ENCODE measurements at regions not wholly inside any gene's neighbourhood (a gene's known extent, or its start where the extent isn't known, plus 50 kb on each side); places are given as distances from the start of the nearest gene placed in this dataset.

- no peak overlapping the region for H3K4me3 ChIP-seq (ENCODE audit: low read length)
- no peaks in the 10 kb centered on the region for H3K79me2 ChIP-seq (ENCODE audit: control insufficient read depth, insufficient read depth, low read length)
- no peak overlapping the region for H3K4me2 ChIP-seq (ENCODE audit: low read length)
- H2AK5ac ChIP-seq (ENCODE audit: low read length), result no peak overlapping the region
- DNase-seq, result no peak
- H3K56ac ChIP-seq (ENCODE audit: low read length), result no peak overlapping the region
- no peak overlapping the region for H3K9ac ChIP-seq (ENCODE audit: low read length)
- H3K27ac ChIP-seq (ENCODE audit: low read depth, low read length), result no peak overlapping the region
- H3K79me1 ChIP-seq (ENCODE audit: low read length), result no peaks in the 10 kb centered on the region
- H3K4me1 ChIP-seq (ENCODE audit: control insufficient read depth, low read depth, low read length), result peaks cover 10% of the 10 kb centered on the region
- H3K4ac ChIP-seq (ENCODE audit: low read depth, low read length), result no peak overlapping the region
- H2BK15ac ChIP-seq (replicated peaks; ENCODE audit: low read depth), result no peak overlapping the region
- H2BK120ac ChIP-seq (ENCODE audit: low read depth, low read length), result no peak overlapping the region
- H2BK5ac ChIP-seq (ENCODE audit: low read length), result no peak overlapping the region
- H4K5ac ChIP-seq (ENCODE audit: low read length), result no peak overlapping the region
- H3K36me3 ChIP-seq (ENCODE audit: control insufficient read depth, insufficient read depth, low read length), result no peaks in the 10 kb centered on the region
- H4K8ac ChIP-seq (ENCODE audit: low read depth, low read length), result no peak overlapping the region
- no peaks in the 10 kb centered on the region for H3K27me3 ChIP-seq (ENCODE audit: insufficient read depth, low read length, poor library complexity)
- H3K18ac ChIP-seq (ENCODE audit: low read length), result no peak overlapping the region
- WGBS (ENCODE audit: extremely low coverage, insufficient coverage, low lambda C conversion rate), result no CpG with 5 or more reads among the region's 3 CpGs
- no peak overlapping the region for H3K23ac ChIP-seq (ENCODE audit: low read length)
These were observed 127.2 kb downstream of the ACKR3 start for GRCh38 chr2:236696834-236697233.

DNA sequence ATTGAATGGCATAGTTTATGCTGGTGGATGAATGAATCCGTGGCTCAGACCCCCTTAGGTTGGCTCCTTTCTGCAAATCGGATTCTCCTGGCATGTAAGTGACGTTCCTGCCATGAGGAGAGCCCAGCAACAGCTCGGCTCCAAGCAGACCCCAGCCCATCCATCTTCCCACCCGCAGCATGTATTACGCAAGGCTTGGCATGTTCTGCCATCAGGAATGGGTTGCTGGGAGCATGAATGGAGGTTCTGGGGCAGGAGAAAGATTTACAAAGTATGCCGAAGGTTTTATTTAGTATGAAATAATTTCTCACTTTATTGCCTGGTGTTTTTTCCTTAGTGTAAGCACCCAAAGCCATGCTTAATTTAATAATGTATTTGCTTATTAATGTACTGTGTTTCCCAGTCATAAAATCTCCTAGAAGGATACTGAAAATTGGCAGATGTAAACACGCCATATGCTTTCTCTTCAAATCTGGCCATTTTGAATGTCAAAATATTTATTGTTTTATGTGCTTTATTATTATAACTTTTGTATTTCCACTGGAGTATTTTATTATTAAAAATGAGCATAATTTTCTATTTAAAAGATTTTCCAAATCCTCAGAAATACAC is 128.5 kb downstream of the ACKR3 start:
- Histone ChIP-seq H2AK5ac (ENCODE audit: low read length) (no peak overlapping the region), H3K4me1 (ENCODE audit: control insufficient read depth, low read depth, low read length) (peaks cover 8% of the 10 kb centered on the region), H3K56ac (ENCODE audit: low read length) (no peak overlapping the region), H3K23ac (ENCODE audit: low read length) (no peak overlapping the region), H2BK15ac (replicated peaks; ENCODE audit: low read depth) (no peak overlapping the region), H3K27ac (ENCODE audit: low read depth, low read length) (no peak overlapping the region), H3K27me3 (ENCODE audit: insufficient read depth, low read length, poor library complexity) (no peaks in the 10 kb centered on the region), H2BK5ac (ENCODE audit: low read length) (no peak overlapping the region), H3K9ac (ENCODE audit: low read length) (no peak overlapping the region), H3K18ac (ENCODE audit: low read length) (no peak overlapping the region), H2BK120ac (ENCODE audit: low read depth, low read length) (no peak overlapping the region), H3K36me3 (ENCODE audit: control insufficient read depth, insufficient read depth, low read length) (no peaks in the 10 kb centered on the region), H3K4me3 (ENCODE audit: low read length) (no peak overlapping the region), H4K8ac (ENCODE audit: low read depth, low read length) (no peak overlapping the region), H3K4ac (ENCODE audit: low read depth, low read length) (no peak overlapping the region), H4K5ac (ENCODE audit: low read length) (no peak overlapping the region), H3K79me2 (ENCODE audit: control insufficient read depth, insufficient read depth, low read length) (no peaks in the 10 kb centered on the region), H3K79me1 (ENCODE audit: low read length) (no peaks in the 10 kb centered on the region), H3K4me2 (ENCODE audit: low read length) (no peak overlapping the region)
- no CpG with 5 or more reads among the region's 8 CpGs for WGBS (ENCODE audit: extremely low coverage, insufficient coverage, low lambda C conversion rate)
- DNase-seq, result no peak

GRCh38 chr2:236700703-236701102 is 131.1 kb downstream of the ACKR3 start:
- Histone ChIP-seq H3K36me3 (ENCODE audit: control insufficient read depth, insufficient read depth, low read length) (no peaks in the 10 kb centered on the region), H3K79me2 (ENCODE audit: control insufficient read depth, insufficient read depth, low read length) (no peaks in the 10 kb centered on the region), H3K18ac (ENCODE audit: low read length) (no peak overlapping the region), H3K79me1 (ENCODE audit: low read length) (no peaks in the 10 kb centered on the region), H2BK5ac (ENCODE audit: low read length) (no peak overlapping the region), H3K4me1 (ENCODE audit: control insufficient read depth, low read depth, low read length) (no peaks in the 10 kb centered on the region), H3K23ac (ENCODE audit: low read length) (no peak overlapping the region), H4K8ac (ENCODE audit: low read depth, low read length) (no peak overlapping the region), H3K4me3 (ENCODE audit: low read length) (no peak overlapping the region), H2BK120ac (ENCODE audit: low read depth, low read length) (no peak overlapping the region), H2BK15ac (replicated peaks; ENCODE audit: low read depth) (no peak overlapping the region), H4K5ac (ENCODE audit: low read length) (no peak overlapping the region), H3K27ac (ENCODE audit: low read depth, low read length) (no peak overlapping the region), H3K4me2 (ENCODE audit: low read length) (no peak overlapping the region), H3K56ac (ENCODE audit: low read length) (no peak overlapping the region), H3K27me3 (ENCODE audit: insufficient read depth, low read length, poor library complexity) (no peaks in the 10 kb centered on the region), H2AK5ac (ENCODE audit: low read length) (no peak overlapping the region), H3K4ac (ENCODE audit: low read depth, low read length) (no peak overlapping the region), H3K9ac (ENCODE audit: low read length) (no peak overlapping the region)
- DNase-seq, result no peak
- no CpG with 5 or more reads among the region's 4 CpGs for WGBS (ENCODE audit: extremely low coverage, insufficient coverage, low lambda C conversion rate)

DNA sequence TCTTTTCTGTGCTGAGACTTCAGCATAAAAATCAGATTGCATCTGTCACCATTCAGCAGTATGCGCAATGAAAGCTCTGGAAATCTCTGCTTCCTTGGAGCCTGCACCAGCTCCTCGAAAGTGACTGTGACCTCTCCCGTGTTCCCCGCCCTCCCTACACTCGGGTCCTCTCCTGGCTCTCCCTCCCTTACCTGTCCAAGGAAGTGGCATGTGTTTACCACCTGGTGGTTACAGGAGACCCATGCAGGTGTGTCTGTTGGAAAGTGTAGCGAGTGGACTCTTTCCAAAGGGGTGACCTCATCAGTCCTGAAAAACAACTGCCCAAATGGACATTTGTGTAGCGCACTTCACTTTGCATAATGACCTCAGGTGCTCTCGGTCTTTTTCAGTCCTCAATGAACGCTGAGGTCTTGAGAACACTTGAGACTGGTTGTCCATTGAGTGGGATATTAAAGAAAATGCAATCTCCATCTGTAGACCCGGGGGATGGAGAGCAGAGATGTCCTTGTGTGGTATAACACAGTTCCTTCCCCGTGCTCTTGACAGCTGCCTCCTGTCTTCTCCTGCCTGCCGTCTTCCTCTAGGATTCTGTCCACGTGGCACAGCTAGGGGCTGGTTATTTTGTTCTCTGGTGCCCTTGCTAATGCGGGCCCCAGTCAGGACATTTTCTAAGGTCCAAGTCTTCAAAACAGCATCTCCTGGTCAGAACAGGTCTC is 133.2 kb downstream of the ACKR3 start:
- no peak overlapping the region for H3K23ac ChIP-seq (ENCODE audit: low read length)
- no peaks in the 10 kb centered on the region for H3K4me1 ChIP-seq (ENCODE audit: control insufficient read depth, low read depth, low read length)
- H3K4me3 ChIP-seq (ENCODE audit: low read length), result no peak overlapping the region
- no peaks in the 10 kb centered on the region for H3K79me2 ChIP-seq (ENCODE audit: control insufficient read depth, insufficient read depth, low read length)
- no peak overlapping the region for H3K27ac ChIP-seq (ENCODE audit: low read depth, low read length)
- no peaks in the 10 kb centered on the region for H3K36me3 ChIP-seq (ENCODE audit: control insufficient read depth, insufficient read depth, low read length)
- H3K79me1 ChIP-seq (ENCODE audit: low read length), result no peaks in the 10 kb centered on the region
- no peak overlapping the region for H2BK5ac ChIP-seq (ENCODE audit: low read length)
- H3K56ac ChIP-seq (ENCODE audit: low read length), result no peak overlapping the region
- no peak for DNase-seq
- no peaks in the 10 kb centered on the region for H3K27me3 ChIP-seq (ENCODE audit: insufficient read depth, low read length, poor library complexity)
- no peak overlapping the region for H4K8ac ChIP-seq (ENCODE audit: low read depth, low read length)
- H4K5ac ChIP-seq (ENCODE audit: low read length), result no peak overlapping the region
- no peak overlapping the region for H2BK15ac ChIP-seq (replicated peaks; ENCODE audit: low read depth)
- no peak overlapping the region for H2AK5ac ChIP-seq (ENCODE audit: low read length)
- no peak overlapping the region for H3K4ac ChIP-seq (ENCODE audit: low read depth, low read length)
- H3K18ac ChIP-seq (ENCODE audit: low read length), result no peak overlapping the region
- no peak overlapping the region for H3K9ac ChIP-seq (ENCODE audit: low read length)
- H3K4me2 ChIP-seq (ENCODE audit: low read length), result no peak overlapping the region
- no peak overlapping the region for H2BK120ac ChIP-seq (ENCODE audit: low read depth, low read length)
- WGBS (ENCODE audit: extremely low coverage, insufficient coverage, low lambda C conversion rate), result no CpG with 5 or more reads among the region's 14 CpGs

DNA sequence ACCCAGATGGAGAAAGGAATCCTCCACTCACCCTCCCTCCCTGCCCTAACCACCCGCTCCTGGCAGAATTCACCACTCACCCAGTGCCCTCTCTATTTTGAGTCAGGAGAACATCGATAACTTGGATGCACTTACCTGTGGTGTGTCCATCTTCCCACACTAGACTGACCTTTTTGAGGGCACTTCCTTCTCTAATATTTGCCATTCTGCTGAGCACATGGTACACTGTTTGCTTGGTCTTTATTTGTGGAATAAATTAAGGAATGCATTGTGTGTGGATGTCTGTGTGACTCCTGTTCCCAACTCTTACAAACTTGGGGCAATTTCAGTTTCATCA is 133.7 kb downstream of the ACKR3 start:
- Histone ChIP-seq H3K79me1 (ENCODE audit: low read length) (no peaks in the 10 kb centered on the region), H4K8ac (ENCODE audit: low read depth, low read length) (no peak overlapping the region), H2BK5ac (ENCODE audit: low read length) (no peak overlapping the region), H3K18ac (ENCODE audit: low read length) (no peak overlapping the region), H3K23ac (ENCODE audit: low read length) (no peak overlapping the region), H3K79me2 (ENCODE audit: control insufficient read depth, insufficient read depth, low read length) (no peaks in the 10 kb centered on the region), H3K9ac (ENCODE audit: low read length) (no peak overlapping the region), H2BK15ac (replicated peaks; ENCODE audit: low read depth) (no peak overlapping the region), H3K27ac (ENCODE audit: low read depth, low read length) (no peak overlapping the region), H3K36me3 (ENCODE audit: control insufficient read depth, insufficient read depth, low read length) (no peaks in the 10 kb centered on the region), H2AK5ac (ENCODE audit: low read length) (no peak overlapping the region), H3K4ac (ENCODE audit: low read depth, low read length) (no peak overlapping the region), H3K27me3 (ENCODE audit: insufficient read depth, low read length, poor library complexity) (no peaks in the 10 kb centered on the region), H3K4me3 (ENCODE audit: low read length) (no peak overlapping the region), H3K4me2 (ENCODE audit: low read length) (no peak overlapping the region), H3K56ac (ENCODE audit: low read length) (no peak overlapping the region), H4K5ac (ENCODE audit: low read length) (no peak overlapping the region), H3K4me1 (ENCODE audit: control insufficient read depth, low read depth, low read length) (no peaks in the 10 kb centered on the region), H2BK120ac (ENCODE audit: low read depth, low read length) (no peak overlapping the region)
- no peak for DNase-seq
- no CpG with 5 or more reads among the region's 2 CpGs for WGBS (ENCODE audit: extremely low coverage, insufficient coverage, low lambda C conversion rate)

GRCh38 chr2:236703906-236704305 is 134.3 kb downstream of the ACKR3 start:
- Histone ChIP-seq H3K27me3 (ENCODE audit: insufficient read depth, low read length, poor library complexity) (no peaks in the 10 kb centered on the region), H2BK15ac (replicated peaks; ENCODE audit: low read depth) (no peak overlapping the region), H3K79me1 (ENCODE audit: low read length) (no peaks in the 10 kb centered on the region), H3K18ac (ENCODE audit: low read length) (no peak overlapping the region), H3K4me2 (ENCODE audit: low read length) (no peak overlapping the region), H3K27ac (ENCODE audit: low read depth, low read length) (no peak overlapping the region), H3K4ac (ENCODE audit: low read depth, low read length) (no peak overlapping the region), H2BK120ac (ENCODE audit: low read depth, low read length) (no peak overlapping the region), H3K4me1 (ENCODE audit: control insufficient read depth, low read depth, low read length) (no peaks in the 10 kb centered on the region), H3K23ac (ENCODE audit: low read length) (no peak overlapping the region), H2BK5ac (ENCODE audit: low read length) (no peak overlapping the region), H3K36me3 (ENCODE audit: control insufficient read depth, insufficient read depth, low read length) (no peaks in the 10 kb centered on the region), H4K8ac (ENCODE audit: low read depth, low read length) (no peak overlapping the region), H3K4me3 (ENCODE audit: low read length) (no peak overlapping the region), H3K56ac (ENCODE audit: low read length) (no peak overlapping the region), H4K5ac (ENCODE audit: low read length) (no peak overlapping the region), H3K9ac (ENCODE audit: low read length) (no peak overlapping the region), H3K79me2 (ENCODE audit: control insufficient read depth, insufficient read depth, low read length) (no peaks in the 10 kb centered on the region), H2AK5ac (ENCODE audit: low read length) (no peak overlapping the region)
- WGBS (ENCODE audit: extremely low coverage, insufficient coverage, low lambda C conversion rate), result no CpG with 5 or more reads among the region's 10 CpGs
- DNase-seq, result no peak

All from mesendoderm (in vitro differentiated cells).